ENCODE measurements at regions not wholly inside any gene's neighbourhood (a gene's known extent, or its start where the extent isn't known, plus 50 kb on each side); places are given as distances from the start of the nearest gene placed in this dataset.

GRCh38 chr14:87255058-87255457 lies 737.9 kb downstream of the GALC start:
- Histone ChIP-seq H2BK120ac (ENCODE audit: low read depth, low read length) (no peak overlapping the region), H3K18ac (ENCODE audit: low read depth, low read length) (no peak overlapping the region), H3K23ac (ENCODE audit: low read depth, low read length) (no peak overlapping the region), H3K27me3 (ENCODE audit: control insufficient read depth, insufficient read depth, low read length) (no peaks in the 10 kb centered on the region), H2AK9ac (replicated peaks; ENCODE audit: low read depth, low read length, poor library complexity) (no peak overlapping the region), H3K27ac (ENCODE audit: insufficient read depth, low read length) (no peak overlapping the region), H2BK20ac (ENCODE audit: low read depth, low read length) (no peak overlapping the region), H4K91ac (ENCODE audit: insufficient read depth, low read depth, low read length) (no peak overlapping the region), H4K8ac (ENCODE audit: low read depth in 2 of 2, low read length in 2 of 2) (no peak overlapping the region), H3K4me1 (ENCODE audit: control insufficient read depth, insufficient read depth, low read length) (no peaks in the 10 kb centered on the region), H4K20me1 (ENCODE audit: insufficient read depth, low read length) (no peaks in the 10 kb centered on the region), H3K4ac (ENCODE audit: low read depth, low read length) (no peak overlapping the region), H3K36me3 (ENCODE audit: control insufficient read depth, insufficient read depth, low read length) (no peaks in the 10 kb centered on the region), H3K56ac (ENCODE audit: extremely low read depth, insufficient read depth, low read length) (no peak overlapping the region), H4K5ac (ENCODE audit: low read depth, low read length) (no peak overlapping the region), H2BK5ac (ENCODE audit: low read depth, low read length, poor library complexity, severe bottlenecking) (no peak overlapping the region), H3K4me3 (ENCODE audit: insufficient read depth, low read depth, low read length) (no peak overlapping the region), H3K79me1 (ENCODE audit: low read depth in 1 of 2, low read length in 2 of 2) (no peaks in the 10 kb centered on the region), H2AK5ac (ENCODE audit: low read depth, low read length) (no peak overlapping the region), H3K9me3 (ENCODE audit: control insufficient read depth, insufficient read depth, low read length) (no peaks in the 10 kb centered on the region; the same call in 1 of the 2 replicates), H3K14ac (replicated peaks; ENCODE audit: low read depth, low read length) (no peak overlapping the region), H3K4me2 (ENCODE audit: low read depth, low read length) (no peak overlapping the region), H2BK15ac (ENCODE audit: low read depth, low read length) (no peak overlapping the region), H3K9ac (ENCODE audit: low read depth, low read length) (no peak overlapping the region), H2AFZ (replicated peaks; ENCODE audit: low read length, poor library complexity) (no peak overlapping the region), H3K9me1 (ENCODE audit: insufficient read depth, low read length) (no peaks in the 10 kb centered on the region)
- in situ Hi-C loops (cut with MboI; ENCODE audit: low sequenced_read_pairs) = no loop called here
- DNase-seq (no peak), ATAC-seq (ENCODE audit: low read depth) (no peak)
- ChIA-PET CTCF (no interaction called here), POLR2A (ENCODE audit: unreplicated experiment) (no interaction called here)
- BruUV-seq (replicated peaks) = no TSS peak
- no peak for TF ChIP-seq RCOR1 (IDR thresholded peaks at IDR 0.05; ENCODE audit: insufficient replicate concordance, low read length)
- intact Hi-C loops (cut with micrococcal nuclease) = no loop called here
- no CpG with 5 or more reads among the region's 2 CpGs for WGBS, 2 experiments (ENCODE audit: extremely low coverage in 2 of 2, insufficient read length in 1 of 2)
- dilution Hi-C loops (cut with HindIII; ENCODE audit: low sequenced_read_pairs, unreplicated experiment) = no loop called here

All from IMR-90 (cell line).